Endothelial cell (in vitro differentiated cells): ENCODE measurements at regions not wholly inside any gene's neighbourhood (a gene's known extent, or its start where the extent isn't known, plus 50 kb on each side); places are given as distances from the start of the nearest gene placed in this dataset.

Source experiments
- DNase-seq: peaks from one replicate; pipeline ENCODE4 v3.0.0; 2021; ENCODE audit warnings: low spot score
- H3K27ac Mint-ChIP-seq: one replicate; pipeline ENCODE4 v1.8.0; 2021; ENCODE audit warnings: mixed read lengths, inconsistent platforms; ENCODE audit not compliant: unreplicated experiment
- H3K27me3 Mint-ChIP-seq: one replicate; pipeline ENCODE4 v1.8.0; 2021; ENCODE audit warnings: mild to moderate bottlenecking, moderate library complexity, mixed read lengths, inconsistent platforms; ENCODE audit not compliant: unreplicated experiment
- H3K36me3 Mint-ChIP-seq: one replicate; pipeline ENCODE4 v1.8.0; 2021; ENCODE audit warnings: mild to moderate bottlenecking, low read depth, mixed read lengths, inconsistent platforms; ENCODE audit not compliant: unreplicated experiment
- H3K4me1 Mint-ChIP-seq: one replicate; pipeline ENCODE4 v1.8.0; 2021; ENCODE audit warnings: mild to moderate bottlenecking, mixed read lengths, inconsistent platforms; ENCODE audit not compliant: unreplicated experiment
- H3K4me3 Mint-ChIP-seq: one replicate; pipeline ENCODE4 v1.8.0; 2021; ENCODE audit warnings: mild to moderate bottlenecking, mixed read lengths, inconsistent platforms; ENCODE audit not compliant: unreplicated experiment
- H3K9me3 Mint-ChIP-seq: one replicate; pipeline ENCODE4 v1.8.0; 2021; ENCODE audit warnings: mixed read lengths, inconsistent platforms; ENCODE audit not compliant: unreplicated experiment
- CTCF ChIP-seq: fragments of 200-600 bp; sonication (generic); IDR thresholded peaks from one replicate; pipeline ENCODE4 v1.5.0; 2021; ENCODE audit warnings: antibody characterized with exemption; ENCODE audit not compliant: unreplicated experiment

DNA sequence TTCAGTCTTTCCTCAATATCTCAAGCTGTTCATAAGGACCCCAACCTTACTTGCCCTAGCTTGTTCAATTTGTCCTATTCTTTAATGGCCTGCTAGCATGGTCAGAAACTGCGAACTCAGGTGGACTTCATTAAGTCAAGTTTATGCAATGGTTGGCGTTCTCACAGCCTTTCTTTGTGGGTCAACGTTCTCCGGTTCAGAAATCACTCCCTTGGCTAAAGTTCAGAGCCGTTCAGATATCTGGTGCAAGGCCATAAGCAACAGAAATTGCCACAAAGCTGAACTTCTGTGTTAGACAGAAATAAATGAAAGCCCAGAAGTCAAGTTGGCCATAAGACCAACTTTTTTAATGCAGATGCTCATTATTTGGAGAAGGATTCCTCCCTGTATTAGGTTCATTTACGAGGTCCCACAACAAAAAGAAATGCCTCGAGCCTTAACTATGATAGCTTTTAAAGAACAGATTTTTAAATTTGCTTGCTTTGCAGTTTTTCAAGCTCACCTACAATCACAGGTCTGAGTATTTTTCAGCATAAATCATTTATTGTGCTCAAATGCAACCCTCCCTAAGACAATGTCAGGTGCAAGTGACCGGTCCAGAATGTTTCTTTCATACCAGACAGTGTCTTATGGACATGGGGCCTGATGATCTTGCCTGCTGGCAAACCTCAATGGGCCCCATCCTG lies 140.2 kb upstream of the COL11A1 start:
- Mint-ChIP-seq H3K4me3 (no peak overlapping the region), H3K9me3 (no peaks in the 10 kb centered on the region), H3K27ac (no peak overlapping the region), H3K27me3 (peaks cover 1% of the 10 kb centered on the region), H3K4me1 (peaks cover 11% of the 10 kb centered on the region), H3K36me3 (no peaks in the 10 kb centered on the region)
- DNase-seq, result no peak
- no peak for TF ChIP-seq CTCF

DNA sequence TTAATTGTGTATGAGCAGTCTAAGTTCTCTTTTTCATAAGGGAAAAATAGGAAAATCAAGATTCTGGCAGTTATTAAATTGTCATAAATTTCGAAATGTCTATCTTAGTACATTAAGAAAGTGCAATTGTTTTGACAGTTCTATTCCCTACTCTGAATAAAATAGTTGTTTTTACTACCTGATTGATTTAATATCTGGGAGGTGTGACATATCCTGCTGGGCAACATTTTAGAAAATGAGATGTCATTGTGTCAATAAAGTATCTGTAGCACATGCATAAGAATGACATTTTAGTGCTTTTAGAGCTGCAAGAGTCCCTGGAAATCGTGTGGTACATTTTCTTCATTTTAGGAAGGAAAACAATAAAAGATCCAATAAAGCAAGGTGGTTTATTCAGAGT lies 139.2 kb upstream of the COL11A1 start:
- TF ChIP-seq CTCF, result no peak
- no peak for DNase-seq
- Mint-ChIP-seq H3K36me3 (no peaks in the 10 kb centered on the region), H3K27me3 (peaks cover 1% of the 10 kb centered on the region), H3K4me1 (peaks cover 11% of the 10 kb centered on the region), H3K27ac (no peak overlapping the region), H3K4me3 (no peak overlapping the region), H3K9me3 (no peaks in the 10 kb centered on the region)

GRCh38 chr1:103243481-103243880 lies 135.2 kb upstream of the COL11A1 start:
- no peak overlapping the region for H3K4me3 Mint-ChIP-seq
- no peak for DNase-seq
- no peaks in the 10 kb centered on the region for H3K9me3 Mint-ChIP-seq
- TF ChIP-seq CTCF, result no peak
- H3K36me3 Mint-ChIP-seq, result no peaks in the 10 kb centered on the region
- H3K4me1 Mint-ChIP-seq, result no peaks in the 10 kb centered on the region
- no peak overlapping the region for H3K27ac Mint-ChIP-seq
- no peaks in the 10 kb centered on the region for H3K27me3 Mint-ChIP-seq

GRCh38 chr1:103239034-103239433 lies 130.7 kb upstream of the COL11A1 start:
- Mint-ChIP-seq H3K4me3 (no peak overlapping the region), H3K9me3 (no peaks in the 10 kb centered on the region), H3K36me3 (no peaks in the 10 kb centered on the region), H3K4me1 (no peaks in the 10 kb centered on the region), H3K27me3 (no peaks in the 10 kb centered on the region), H3K27ac (no peak overlapping the region)
- TF ChIP-seq CTCF, result no peak
- DNase-seq, result no peak

- DNase-seq, result no peak
- Mint-ChIP-seq H3K4me1 (no peaks in the 10 kb centered on the region), H3K4me3 (no peak overlapping the region), H3K36me3 (no peaks in the 10 kb centered on the region), H3K27ac (no peak overlapping the region), H3K27me3 (peaks cover 1% of the 10 kb centered on the region), H3K9me3 (no peaks in the 10 kb centered on the region)
- no peak for TF ChIP-seq CTCF
These were observed 121.7 kb upstream of the COL11A1 start for GRCh38 chr1:103230061-103230460.
